Gastrocnemius medialis (tissue), 4 donors: ENCODE measurements at regions not wholly inside any gene's neighbourhood (a gene's known extent, or its start where the extent isn't known, plus 50 kb on each side); places are given as distances from the start of the nearest gene placed in this dataset.

Source experiments
- CTCF ChIP-seq, 5 experiments: fragments of 450-650 bp in 3 of 5; fragments of 200-600 bp in 2 of 5; sonication (generic) in 2 of 5; IDR thresholded peaks in 4 of 5; conservative IDR thresholded peaks in 1 of 5; 1 replicate in 4 of 5; 2 replicates in 1 of 5; pipeline ENCODE4 v1.5.1; 2016 to 2019; ENCODE audit warnings: antibody characterized with exemption in 5 of 5, mild to moderate bottlenecking in 3 of 5, moderate library complexity in 3 of 5
- POLR2A ChIP-seq, 2 donors: fragments of 450-650 bp; IDR thresholded peaks; one replicate each; pipeline ENCODE4 v1.6.1; 2017; ENCODE audit warnings: antibody characterized with exemption in 2 of 2, mild to moderate bottlenecking in 2 of 2, moderate library complexity in 2 of 2

- TF ChIP-seq POLR2A (IDR thresholded peaks at IDR 0.05) = no peak
- no peak for TF ChIP-seq CTCF (IDR thresholded peaks at IDR 0.05 in 4 of 5, conservative IDR thresholded peaks at IDR 0.05 in 1 of 5)
These were observed 62.2 kb upstream of the MYCBP2 start for GRCh38 chr13:77388944-77389624.
